LNCaP clone FGC (cell line): ENCODE measurements at regions not wholly inside any gene's neighbourhood (a gene's known extent, or its start where the extent isn't known, plus 50 kb on each side); places are given as distances from the start of the nearest gene placed in this dataset.

Experiments used
- DNase-seq: peaks from one replicate; pipeline ENCODE4 v3.0.0-alpha.2; 2011; ENCODE audit warnings: low read depth
- H3K4me3 ChIP-seq: 2 replicates; pipeline ENCODE4 v1.5.1; 2011; ENCODE audit warnings: mild to moderate bottlenecking, low read depth, low read length, control low read depth
- TF ChIP-seq, protein P1 (sequence below): IDR thresholded peaks from 2 replicates; pipeline ENCODE4 v1.5.1; 2012; ENCODE audit warnings: mild to moderate bottlenecking; ENCODE audit not compliant: control insufficient read depth, insufficient read depth; ENCODE audit errors: extremely low read depth

DNA sequence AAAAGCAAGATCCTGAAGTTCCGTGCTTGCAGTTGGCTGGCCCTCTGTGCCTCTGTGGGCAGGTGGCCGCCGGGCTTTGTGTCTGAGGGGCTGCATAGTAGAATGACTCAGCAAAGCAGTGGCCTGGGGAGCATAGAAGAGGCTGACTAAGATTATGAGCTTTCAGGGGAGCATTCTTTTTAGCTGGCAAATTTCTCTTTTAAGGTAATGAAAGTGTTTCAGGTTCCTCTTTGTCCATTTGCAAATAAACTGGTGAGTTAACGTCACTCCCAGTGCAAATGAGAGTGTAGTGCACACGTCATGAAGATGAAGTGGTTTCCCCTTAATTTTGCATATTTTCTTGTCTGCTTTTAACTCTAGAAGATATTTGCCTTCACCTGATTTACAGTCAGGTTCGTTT is 98.6 kb downstream of the BCL2L11 start:
- TF ChIP-seq, protein P1, sequence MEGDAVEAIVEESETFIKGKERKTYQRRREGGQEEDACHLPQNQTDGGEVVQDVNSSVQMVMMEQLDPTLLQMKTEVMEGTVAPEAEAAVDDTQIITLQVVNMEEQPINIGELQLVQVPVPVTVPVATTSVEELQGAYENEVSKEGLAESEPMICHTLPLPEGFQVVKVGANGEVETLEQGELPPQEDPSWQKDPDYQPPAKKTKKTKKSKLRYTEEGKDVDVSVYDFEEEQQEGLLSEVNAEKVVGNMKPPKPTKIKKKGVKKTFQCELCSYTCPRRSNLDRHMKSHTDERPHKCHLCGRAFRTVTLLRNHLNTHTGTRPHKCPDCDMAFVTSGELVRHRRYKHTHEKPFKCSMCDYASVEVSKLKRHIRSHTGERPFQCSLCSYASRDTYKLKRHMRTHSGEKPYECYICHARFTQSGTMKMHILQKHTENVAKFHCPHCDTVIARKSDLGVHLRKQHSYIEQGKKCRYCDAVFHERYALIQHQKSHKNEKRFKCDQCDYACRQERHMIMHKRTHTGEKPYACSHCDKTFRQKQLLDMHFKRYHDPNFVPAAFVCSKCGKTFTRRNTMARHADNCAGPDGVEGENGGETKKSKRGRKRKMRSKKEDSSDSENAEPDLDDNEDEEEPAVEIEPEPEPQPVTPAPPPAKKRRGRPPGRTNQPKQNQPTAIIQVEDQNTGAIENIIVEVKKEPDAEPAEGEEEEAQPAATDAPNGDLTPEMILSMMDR = no peak
- DNase-seq = no peak
- H3K4me3 ChIP-seq = no peak overlapping the region

DNA sequence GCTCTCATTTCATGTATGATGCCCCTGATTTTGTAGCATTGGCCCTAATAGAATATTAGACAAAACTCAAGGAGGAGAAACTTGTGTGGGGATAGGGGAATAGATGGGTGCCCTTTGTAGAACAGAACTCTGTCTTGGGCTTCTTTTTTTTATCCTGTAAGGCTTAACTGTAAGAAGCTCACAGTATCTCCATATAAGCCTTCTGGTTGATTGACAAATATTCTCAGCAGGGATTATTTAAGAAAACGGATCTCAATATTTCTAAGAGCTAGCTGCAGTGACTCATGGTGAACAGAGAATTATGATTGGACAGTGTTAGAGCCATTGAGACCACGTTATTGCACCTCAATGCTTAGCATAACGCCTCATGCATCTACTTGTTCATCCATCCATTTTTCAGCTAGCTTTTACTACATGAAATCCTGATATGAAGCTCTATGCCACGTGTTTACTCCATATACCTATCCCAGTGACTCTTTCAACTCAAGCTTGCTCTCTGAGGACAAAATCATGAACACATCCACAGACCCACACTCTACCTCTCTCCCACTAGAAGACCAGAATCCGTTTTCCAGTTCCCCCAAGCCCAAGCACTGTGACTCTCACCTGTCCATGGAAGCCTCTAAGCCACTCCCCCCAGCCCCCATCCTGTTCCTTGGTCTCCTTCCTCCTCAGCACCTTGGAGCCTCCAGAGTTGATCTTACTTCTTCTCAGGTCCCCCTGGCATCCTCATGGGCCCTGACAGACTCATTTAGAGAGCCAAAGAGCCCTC is 99.2 kb downstream of the BCL2L11 start:
- no peak for DNase-seq
- H3K4me3 ChIP-seq = no peak overlapping the region
- TF ChIP-seq, protein P1 = no peak

DNA sequence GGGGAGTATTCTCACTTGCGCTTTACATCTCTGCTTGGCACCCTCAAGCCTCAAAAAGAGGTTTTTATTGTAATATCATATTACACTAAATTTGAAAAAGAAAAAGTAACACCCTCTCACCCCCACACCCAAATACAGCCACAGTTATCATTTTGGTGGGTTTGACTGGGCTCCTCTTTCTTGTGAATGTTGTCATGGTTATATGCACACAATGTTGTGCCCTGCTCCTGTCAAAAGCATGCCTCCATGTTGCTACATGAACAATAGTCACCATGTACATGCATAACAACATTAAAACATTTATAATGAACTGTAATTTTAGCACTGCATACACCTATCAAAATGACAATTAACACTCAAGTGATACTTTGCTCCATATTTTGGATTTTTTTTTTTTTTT is 100.2 kb downstream of the BCL2L11 start:
- H3K4me3 ChIP-seq = no peak overlapping the region
- no peak for DNase-seq
- TF ChIP-seq, protein P1 = no peak

DNA sequence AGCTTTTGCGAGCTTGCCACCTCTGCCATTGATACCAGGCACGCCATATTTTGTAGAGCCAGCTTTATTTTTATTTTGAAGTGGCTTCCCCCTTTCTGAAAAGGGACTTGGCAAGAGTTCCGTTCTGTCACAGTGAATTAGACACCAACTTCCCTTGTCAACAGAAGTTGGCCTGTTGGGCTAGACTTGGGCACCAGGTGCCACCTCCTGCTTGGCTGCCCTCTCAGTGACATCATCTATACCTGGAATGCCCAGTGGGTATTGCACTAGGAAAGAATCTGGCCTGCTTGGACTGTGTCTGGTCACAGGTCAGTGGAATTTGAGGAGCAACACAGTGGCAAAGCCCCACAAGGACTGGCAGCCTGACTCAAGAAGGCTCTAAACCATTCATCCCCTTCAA is 101.0 kb downstream of the BCL2L11 start:
- H3K4me3 ChIP-seq = no peak overlapping the region
- no peak for DNase-seq
- TF ChIP-seq, protein P1 = no peak

DNA sequence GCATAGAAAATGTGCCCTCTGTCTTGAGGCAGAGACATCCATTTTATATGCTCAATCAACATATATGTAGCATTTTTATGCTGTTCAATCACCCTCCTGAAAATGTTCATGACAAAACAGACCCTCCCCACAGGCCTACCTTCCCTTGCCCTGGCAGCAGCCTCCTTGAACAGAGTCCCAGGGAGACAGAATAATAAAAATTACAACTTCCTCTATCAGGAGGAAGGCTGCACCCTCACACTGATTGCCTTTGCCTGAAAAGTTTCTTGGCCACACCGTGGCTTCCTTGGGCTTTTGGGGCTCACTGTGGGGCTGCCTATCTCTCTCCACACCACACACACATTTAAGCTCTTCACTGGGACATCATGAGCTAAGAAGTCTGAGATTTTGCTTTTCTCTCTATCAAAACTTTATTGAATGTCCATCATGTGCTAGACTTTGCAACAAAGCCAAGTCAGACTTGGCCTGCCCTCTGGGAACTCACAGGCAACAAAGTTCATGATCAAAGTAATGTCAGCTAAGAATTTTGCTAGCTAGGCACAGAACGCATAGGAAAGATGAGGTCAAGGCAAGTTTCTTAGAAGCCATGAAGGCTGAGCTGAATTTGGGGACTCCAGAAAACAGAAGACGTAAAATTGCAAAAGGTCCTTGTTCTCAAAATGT is 101.6 kb downstream of the BCL2L11 start:
- TF ChIP-seq, protein P1 = no peak
- no peak overlapping the region for H3K4me3 ChIP-seq
- no peak for DNase-seq

DNA sequence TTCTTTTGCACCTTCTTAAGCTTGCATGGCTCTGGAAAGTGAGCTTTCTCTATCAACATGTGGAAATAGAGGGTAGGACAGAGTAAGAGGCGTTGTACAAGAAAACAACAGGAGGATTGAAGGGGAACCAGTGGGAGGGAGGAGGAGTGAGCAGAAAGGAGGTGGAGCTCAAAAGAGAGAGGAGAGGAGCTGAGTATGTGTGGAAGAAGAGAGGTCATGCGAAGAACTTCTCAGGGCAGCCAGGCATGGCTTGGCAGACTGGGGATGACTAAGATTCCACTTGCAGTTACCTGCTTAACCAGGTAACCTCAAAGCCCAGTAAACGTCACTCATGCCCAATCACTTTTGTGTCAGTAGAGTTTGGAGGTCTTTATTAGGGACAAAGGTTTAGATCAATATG is 105.1 kb downstream of the BCL2L11 start:
- H3K4me3 ChIP-seq = no peak overlapping the region
- no peak for DNase-seq
- TF ChIP-seq, protein P1 = no peak
